ENCODE measurements at regions not wholly inside any gene's neighbourhood (a gene's known extent, or its start where the extent isn't known, plus 50 kb on each side); places are given as distances from the start of the nearest gene placed in this dataset.
A peak's percentile ranks its signal among the peaks of the same experiment; 100 is the strongest.

DNA sequence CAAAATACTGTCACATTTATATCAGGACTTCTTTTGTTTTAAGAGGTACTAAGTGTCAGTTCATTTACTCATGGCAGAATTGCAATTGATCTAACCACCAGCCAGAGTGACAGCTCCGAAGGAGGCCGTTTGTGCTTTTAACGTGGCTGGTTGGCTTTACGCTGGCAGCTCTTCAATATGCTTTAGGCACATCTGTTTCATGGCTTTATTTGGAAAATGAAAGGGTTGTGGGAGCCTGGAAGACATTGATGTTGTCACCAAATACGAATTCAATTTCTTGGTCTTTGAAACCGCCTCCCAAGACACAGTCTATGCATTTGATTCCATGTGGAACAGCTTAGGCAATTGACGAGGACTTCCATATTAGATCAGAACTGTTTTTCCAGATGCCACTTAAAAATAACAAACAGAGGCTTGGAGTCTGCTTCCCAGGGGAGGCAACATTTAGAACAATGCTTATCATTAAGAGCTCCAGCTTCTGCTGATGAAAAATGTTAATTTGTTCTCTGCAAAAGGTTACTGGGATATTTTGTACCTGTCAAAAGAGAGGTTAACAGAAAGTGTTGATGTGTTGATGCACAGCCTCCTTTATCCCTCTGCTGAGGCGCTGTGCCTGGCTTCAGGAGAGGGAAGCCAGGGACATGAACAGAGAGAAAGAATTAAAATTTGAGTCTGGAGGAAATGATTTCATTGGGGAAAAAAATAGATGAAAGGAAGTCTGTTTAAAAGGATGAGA is 64.0 kb upstream of the TNFRSF19 start:
- H3K9me3 ChIP-seq (ENCODE audit: control insufficient read depth in 2 of 3, insufficient read depth in 1 of 3, low read length in 3 of 3): no peaks in the 10 kb centered on the region
- intact Hi-C loops (cut with DNase I): no loop called here
- H3K27ac ChIP-seq (ENCODE audit: low read depth in 2 of 2, low read length in 2 of 2): no peak overlapping the region
- TF ChIP-seq, protein P1, sequence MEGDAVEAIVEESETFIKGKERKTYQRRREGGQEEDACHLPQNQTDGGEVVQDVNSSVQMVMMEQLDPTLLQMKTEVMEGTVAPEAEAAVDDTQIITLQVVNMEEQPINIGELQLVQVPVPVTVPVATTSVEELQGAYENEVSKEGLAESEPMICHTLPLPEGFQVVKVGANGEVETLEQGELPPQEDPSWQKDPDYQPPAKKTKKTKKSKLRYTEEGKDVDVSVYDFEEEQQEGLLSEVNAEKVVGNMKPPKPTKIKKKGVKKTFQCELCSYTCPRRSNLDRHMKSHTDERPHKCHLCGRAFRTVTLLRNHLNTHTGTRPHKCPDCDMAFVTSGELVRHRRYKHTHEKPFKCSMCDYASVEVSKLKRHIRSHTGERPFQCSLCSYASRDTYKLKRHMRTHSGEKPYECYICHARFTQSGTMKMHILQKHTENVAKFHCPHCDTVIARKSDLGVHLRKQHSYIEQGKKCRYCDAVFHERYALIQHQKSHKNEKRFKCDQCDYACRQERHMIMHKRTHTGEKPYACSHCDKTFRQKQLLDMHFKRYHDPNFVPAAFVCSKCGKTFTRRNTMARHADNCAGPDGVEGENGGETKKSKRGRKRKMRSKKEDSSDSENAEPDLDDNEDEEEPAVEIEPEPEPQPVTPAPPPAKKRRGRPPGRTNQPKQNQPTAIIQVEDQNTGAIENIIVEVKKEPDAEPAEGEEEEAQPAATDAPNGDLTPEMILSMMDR (IDR thresholded peaks at IDR 0.05; ENCODE audit: borderline replicate concordance, extremely low read depth, insufficient read depth): no peak
- no peaks in the 10 kb centered on the region for H3K27me3 ChIP-seq (ENCODE audit: control insufficient read depth, insufficient read depth, low read length)
- no peaks in the 10 kb centered on the region for H3K36me3 ChIP-seq (ENCODE audit: control insufficient read depth in 2 of 3, insufficient read depth in 3 of 3, low read length in 3 of 3)
- H3K9ac ChIP-seq (ENCODE audit: low read length in 3 of 3): no peak overlapping the region
- H3K4me3 ChIP-seq (ENCODE audit: low read length in 3 of 3): no peak overlapping the region
- peaks cover 0 to 2% (median 0%) of the 10 kb centered on the region in 3 donors for H3K4me1 ChIP-seq (ENCODE audit: control insufficient read depth in 2 of 3, insufficient read depth in 2 of 3, low read depth in 1 of 3, low read length in 3 of 3)
- FAIRE-seq (no peak), DNase-seq (no peak)

DNA sequence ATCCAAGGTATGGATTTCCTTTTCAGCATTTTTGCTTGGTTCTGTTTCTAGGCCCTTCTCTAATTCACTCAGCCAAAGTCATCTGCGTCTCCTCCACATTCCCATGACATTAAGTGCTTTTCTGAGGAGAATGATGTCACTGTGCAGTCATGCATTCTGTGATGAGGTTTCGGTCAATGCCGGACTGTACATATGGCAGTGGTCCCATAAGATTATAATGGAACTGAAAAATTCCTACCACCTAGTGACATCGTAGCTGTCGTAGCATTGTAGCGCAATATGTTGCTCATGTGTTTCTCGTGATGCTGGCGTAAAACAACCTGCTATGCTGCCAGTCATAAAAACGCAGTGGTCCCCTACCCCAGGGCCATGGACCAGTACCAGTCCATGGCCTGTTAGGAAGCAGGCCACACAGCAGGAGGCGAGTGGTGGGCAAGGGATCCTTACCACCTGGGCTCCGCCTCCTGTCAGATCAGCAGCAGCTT is 63.4 kb upstream of the TNFRSF19 start:
- FAIRE-seq (no peak), DNase-seq (peak in 4 of 5 donors; percentile 54 to 93 (median 78))
- peaks cover 0 to 2% (median 0%) of the 10 kb centered on the region in 3 donors for H3K4me1 ChIP-seq (ENCODE audit: control insufficient read depth in 2 of 3, insufficient read depth in 2 of 3, low read depth in 1 of 3, low read length in 3 of 3)
- no peak overlapping the region for H3K9ac ChIP-seq (ENCODE audit: low read length in 3 of 3)
- no peak overlapping the region for H3K27ac ChIP-seq (ENCODE audit: low read depth in 2 of 2, low read length in 2 of 2)
- H3K36me3 ChIP-seq (ENCODE audit: control insufficient read depth in 2 of 3, insufficient read depth in 3 of 3, low read length in 3 of 3): no peaks in the 10 kb centered on the region
- H3K4me3 ChIP-seq (ENCODE audit: low read length in 3 of 3): no peak overlapping the region
- H3K27me3 ChIP-seq (ENCODE audit: control insufficient read depth, insufficient read depth, low read length): no peaks in the 10 kb centered on the region
- TF ChIP-seq, protein P1 (IDR thresholded peaks at IDR 0.05; ENCODE audit: borderline replicate concordance, extremely low read depth, insufficient read depth): no peak
- H3K9me3 ChIP-seq (ENCODE audit: control insufficient read depth in 2 of 3, insufficient read depth in 1 of 3, low read length in 3 of 3): no peaks in the 10 kb centered on the region
- intact Hi-C loops (cut with DNase I): no loop called here

DNA sequence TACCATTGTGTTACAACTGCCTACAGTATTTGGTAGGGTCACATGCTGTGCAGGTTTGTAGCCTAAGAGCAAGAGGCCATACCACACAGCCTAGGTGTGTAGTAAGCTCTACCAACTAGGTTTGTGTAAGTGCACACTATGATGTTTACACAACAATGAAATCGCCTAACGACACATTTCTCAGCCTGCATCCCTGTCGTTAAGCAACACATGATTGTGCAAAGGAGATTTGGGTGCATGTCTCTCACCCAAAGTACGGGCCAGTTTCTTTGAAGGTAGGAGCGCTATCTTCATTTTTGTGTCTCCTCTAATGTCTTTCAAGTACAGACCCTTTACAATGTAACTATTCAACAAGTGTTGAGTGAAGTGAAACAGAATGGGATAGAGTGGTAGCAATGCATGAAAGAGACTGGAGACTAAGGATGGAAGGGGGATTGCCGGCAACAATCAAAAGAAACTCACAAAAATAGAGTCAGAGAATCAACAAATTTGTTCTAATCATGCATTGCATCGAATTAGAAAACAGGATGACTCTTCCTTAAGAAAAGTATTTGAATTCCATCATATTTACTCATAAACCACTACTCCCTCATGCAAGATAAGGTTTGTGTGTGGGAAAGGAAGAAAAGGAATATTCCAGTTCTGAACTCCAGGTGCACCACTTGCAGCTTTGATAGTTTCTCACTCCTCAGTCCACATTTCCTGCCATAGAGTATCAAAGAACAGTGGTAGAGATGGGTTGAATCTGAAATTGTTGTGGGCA is 60.2 kb upstream of the TNFRSF19 start:
- H3K4me3 ChIP-seq (ENCODE audit: low read length in 3 of 3): no peak overlapping the region
- intact Hi-C loops (cut with DNase I): no loop called here
- no peak for DNase-seq
- TF ChIP-seq, protein P1 (IDR thresholded peaks at IDR 0.05; ENCODE audit: borderline replicate concordance, extremely low read depth, insufficient read depth): no peak
- H3K27me3 ChIP-seq (ENCODE audit: control insufficient read depth, insufficient read depth, low read length): no peaks in the 10 kb centered on the region
- no peak for FAIRE-seq
- no peaks in the 10 kb centered on the region for H3K9me3 ChIP-seq (ENCODE audit: control insufficient read depth in 2 of 3, insufficient read depth in 1 of 3, low read length in 3 of 3)
- peaks cover 0 to 2% (median 0%) of the 10 kb centered on the region in 3 donors for H3K4me1 ChIP-seq (ENCODE audit: control insufficient read depth in 2 of 3, insufficient read depth in 2 of 3, low read depth in 1 of 3, low read length in 3 of 3)
- H3K36me3 ChIP-seq (ENCODE audit: control insufficient read depth in 2 of 3, insufficient read depth in 3 of 3, low read length in 3 of 3): no peaks in the 10 kb centered on the region
- no peak overlapping the region for H3K9ac ChIP-seq (ENCODE audit: low read length in 3 of 3)
- H3K27ac ChIP-seq (ENCODE audit: low read depth in 2 of 2, low read length in 2 of 2): no peak overlapping the region

All from kidney (tissue), 13 donors.